ENCODE measurements at regions not wholly inside any gene's neighbourhood (a gene's known extent, or its start where the extent isn't known, plus 50 kb on each side); places are given as distances from the start of the nearest gene placed in this dataset.
"Not testable (repeated sequence)": the region's sequence is repeated elsewhere in the genome, so short reads cannot be mapped to it uniquely, and the experiment has no call there.

DNA sequence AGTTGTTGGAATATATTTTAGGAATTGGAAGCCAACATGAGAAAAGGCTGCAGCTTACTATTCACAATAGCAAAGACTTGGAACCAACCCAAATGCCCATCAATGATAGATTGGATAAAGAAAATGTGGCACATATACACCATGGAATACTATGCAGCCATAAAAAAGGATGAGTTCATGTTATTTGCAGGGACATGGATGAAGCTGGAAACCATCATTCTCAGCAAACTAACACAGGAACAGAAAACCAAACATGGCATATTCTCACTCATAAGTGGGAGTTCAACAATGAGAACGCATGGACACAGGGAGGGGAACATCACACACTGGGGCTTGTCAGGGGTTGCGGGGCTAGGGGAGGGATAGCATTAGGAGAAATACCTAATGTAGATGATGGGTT, 192.1 kb upstream of the ANK3 start:
- TF ChIP-seq, protein P1, sequence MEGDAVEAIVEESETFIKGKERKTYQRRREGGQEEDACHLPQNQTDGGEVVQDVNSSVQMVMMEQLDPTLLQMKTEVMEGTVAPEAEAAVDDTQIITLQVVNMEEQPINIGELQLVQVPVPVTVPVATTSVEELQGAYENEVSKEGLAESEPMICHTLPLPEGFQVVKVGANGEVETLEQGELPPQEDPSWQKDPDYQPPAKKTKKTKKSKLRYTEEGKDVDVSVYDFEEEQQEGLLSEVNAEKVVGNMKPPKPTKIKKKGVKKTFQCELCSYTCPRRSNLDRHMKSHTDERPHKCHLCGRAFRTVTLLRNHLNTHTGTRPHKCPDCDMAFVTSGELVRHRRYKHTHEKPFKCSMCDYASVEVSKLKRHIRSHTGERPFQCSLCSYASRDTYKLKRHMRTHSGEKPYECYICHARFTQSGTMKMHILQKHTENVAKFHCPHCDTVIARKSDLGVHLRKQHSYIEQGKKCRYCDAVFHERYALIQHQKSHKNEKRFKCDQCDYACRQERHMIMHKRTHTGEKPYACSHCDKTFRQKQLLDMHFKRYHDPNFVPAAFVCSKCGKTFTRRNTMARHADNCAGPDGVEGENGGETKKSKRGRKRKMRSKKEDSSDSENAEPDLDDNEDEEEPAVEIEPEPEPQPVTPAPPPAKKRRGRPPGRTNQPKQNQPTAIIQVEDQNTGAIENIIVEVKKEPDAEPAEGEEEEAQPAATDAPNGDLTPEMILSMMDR (IDR thresholded peaks at IDR 0.05): not testable (repeated sequence)
- not testable (repeated sequence) for TF ChIP-seq POLR2A (IDR thresholded peaks at IDR 0.05)

Data from adrenal gland (tissue), 5 donors.